Fibroblast of lung (primary cell): ENCODE measurements at regions not wholly inside any gene's neighbourhood (a gene's known extent, or its start where the extent isn't known, plus 50 kb on each side); places are given as distances from the start of the nearest gene placed in this dataset.

ENCODE experiments used
- DNase-seq, 2 donors: peaks; one replicate each; pipeline versions ENCODE4 v3.0.0 to v3.0.0-alpha.2; 2010; ENCODE audit warnings: low read depth in 2 of 2
- H2AFZ ChIP-seq: 2 replicates; pipeline ENCODE4 v1.5.1; 2012; ENCODE audit warnings: low read length, control low read depth, inconsistent platforms
- H3K27ac ChIP-seq: 2 replicates; pipeline ENCODE4 v1.5.1; 2011; ENCODE audit warnings: low read length, control low read depth; ENCODE audit not compliant: insufficient read depth
- H3K27me3 ChIP-seq: 2 replicates; pipeline ENCODE4 v1.5.1; 2011; ENCODE audit warnings: mild to moderate bottlenecking, low read length; ENCODE audit not compliant: control insufficient read depth, insufficient read depth
- H3K36me3 ChIP-seq: 2 replicates; pipeline ENCODE4 v1.5.1; 2011; ENCODE audit warnings: low read length; ENCODE audit not compliant: control insufficient read depth, insufficient read depth
- H3K4me1 ChIP-seq: 2 replicates; pipeline ENCODE4 v1.5.1; 2011; ENCODE audit warnings: low read length; ENCODE audit not compliant: control insufficient read depth, insufficient read depth; ENCODE audit errors: extremely low read depth
- H3K4me2 ChIP-seq: 2 replicates; pipeline ENCODE4 v1.5.1; 2011; ENCODE audit warnings: low read length, control low read depth; ENCODE audit not compliant: insufficient read depth; ENCODE audit errors: extremely low read depth
- H3K4me3 ChIP-seq, 4 experiments: fragments of 200-600 bp in 1 of 4; sonication (generic) in 1 of 4; replicated peaks in 1 of 4; 2 replicates each; pipeline ENCODE4 v1.5.1; 2011 to 2016; ENCODE audit warnings: low read length in 4 of 4, low read depth in 3 of 4, mild to moderate bottlenecking in 3 of 4, control low read depth in 2 of 4, inconsistent platforms in 1 of 4, mixed read lengths in 1 of 4; ENCODE audit not compliant: insufficient read depth in 1 of 4; ENCODE audit errors: control extremely low read depth in 1 of 4
- H3K79me2 ChIP-seq: 2 replicates; pipeline ENCODE4 v1.5.1; 2012; ENCODE audit warnings: mild to moderate bottlenecking, low read length, inconsistent platforms; ENCODE audit not compliant: control insufficient read depth, insufficient read depth
- H3K9ac ChIP-seq: 2 replicates; pipeline ENCODE4 v1.5.1; 2011; ENCODE audit warnings: mild to moderate bottlenecking, low read length, control low read depth; ENCODE audit not compliant: insufficient read depth
- H3K9me3 ChIP-seq: 2 replicates; pipeline ENCODE4 v1.5.1; 2012; ENCODE audit warnings: low read depth, low read length; ENCODE audit not compliant: control insufficient read depth, insufficient read depth
- H4K20me1 ChIP-seq: 2 replicates; pipeline ENCODE4 v1.5.1; 2011; ENCODE audit warnings: low read length; ENCODE audit not compliant: control insufficient read depth, insufficient read depth; ENCODE audit errors: extremely low read depth
- EZH2 ChIP-seq: IDR thresholded peaks from 2 replicates; pipeline ENCODE4 v1.5.1; 2012; ENCODE audit warnings: low read length, control low read depth, mild to moderate bottlenecking; ENCODE audit errors: missing control alignments
- TF ChIP-seq, protein P1 (sequence below), 2 donors: IDR thresholded peaks in 1 of 2; conservative IDR thresholded peaks in 1 of 2; 1 replicate in 1 of 2; 2 replicates in 1 of 2; pipeline ENCODE4 v1.5.1; 2011 to 2012; ENCODE audit warnings: low read length in 2 of 2, control low read depth in 1 of 2, inconsistent platforms in 1 of 2, low read depth in 1 of 2, mild to moderate bottlenecking in 1 of 2

DNA sequence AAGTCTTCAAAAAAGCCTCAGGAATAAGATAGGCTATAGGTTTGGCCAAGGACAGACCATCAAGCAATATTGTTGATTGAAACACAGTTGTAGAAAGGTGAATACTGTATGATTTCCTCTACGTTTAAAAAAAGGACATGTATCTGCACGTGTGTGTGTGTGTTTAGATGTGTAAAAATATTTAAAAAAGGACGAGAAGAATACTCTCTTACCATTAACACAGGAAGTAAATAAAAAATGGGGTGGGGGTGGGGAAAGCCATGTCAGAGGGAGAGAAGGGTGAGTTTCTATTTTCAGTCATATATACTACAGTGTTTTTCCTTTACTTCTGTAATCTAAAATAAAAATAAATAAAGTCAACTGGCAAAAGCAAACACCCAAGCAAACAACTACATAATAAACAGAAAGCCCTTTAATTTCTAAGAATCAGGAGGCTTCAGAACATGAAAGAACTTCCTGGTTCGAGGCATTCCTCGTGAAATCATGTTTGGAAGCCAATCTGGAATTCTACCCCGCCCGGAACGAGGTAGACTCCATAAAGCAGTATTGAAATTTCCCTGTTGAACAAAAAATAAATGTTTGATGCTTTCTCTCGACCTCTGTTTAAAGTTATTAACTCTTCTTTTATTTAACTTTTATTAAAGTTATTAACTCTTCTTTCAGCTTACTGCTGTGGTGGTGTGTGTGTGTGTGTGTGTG, 158.1 kb upstream of the ZNF217 start:
- Histone ChIP-seq H3K9me3 (no peaks in the 10 kb centered on the region), H3K4me3 (no peak overlapping the region), H4K20me1 (no peaks in the 10 kb centered on the region), H3K4me2 (peak overlapping the region; percentile 1), H3K9ac (peak overlapping the region; percentile 21), H3K27ac (peak overlapping the region; percentile 79), H3K36me3 (no peaks in the 10 kb centered on the region), H3K79me2 (no peaks in the 10 kb centered on the region), H3K27me3 (no peaks in the 10 kb centered on the region), H3K4me1 (peaks cover 8% of the 10 kb centered on the region), H2AFZ (peak overlapping the region; percentile 78)
- DNase-seq: no peak
- TF ChIP-seq, protein P1, sequence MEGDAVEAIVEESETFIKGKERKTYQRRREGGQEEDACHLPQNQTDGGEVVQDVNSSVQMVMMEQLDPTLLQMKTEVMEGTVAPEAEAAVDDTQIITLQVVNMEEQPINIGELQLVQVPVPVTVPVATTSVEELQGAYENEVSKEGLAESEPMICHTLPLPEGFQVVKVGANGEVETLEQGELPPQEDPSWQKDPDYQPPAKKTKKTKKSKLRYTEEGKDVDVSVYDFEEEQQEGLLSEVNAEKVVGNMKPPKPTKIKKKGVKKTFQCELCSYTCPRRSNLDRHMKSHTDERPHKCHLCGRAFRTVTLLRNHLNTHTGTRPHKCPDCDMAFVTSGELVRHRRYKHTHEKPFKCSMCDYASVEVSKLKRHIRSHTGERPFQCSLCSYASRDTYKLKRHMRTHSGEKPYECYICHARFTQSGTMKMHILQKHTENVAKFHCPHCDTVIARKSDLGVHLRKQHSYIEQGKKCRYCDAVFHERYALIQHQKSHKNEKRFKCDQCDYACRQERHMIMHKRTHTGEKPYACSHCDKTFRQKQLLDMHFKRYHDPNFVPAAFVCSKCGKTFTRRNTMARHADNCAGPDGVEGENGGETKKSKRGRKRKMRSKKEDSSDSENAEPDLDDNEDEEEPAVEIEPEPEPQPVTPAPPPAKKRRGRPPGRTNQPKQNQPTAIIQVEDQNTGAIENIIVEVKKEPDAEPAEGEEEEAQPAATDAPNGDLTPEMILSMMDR (conservative IDR thresholded peaks at IDR 0.05 in 1 of 2, IDR thresholded peaks at IDR 0.05 in 1 of 2; ENCODE audit: low read depth in 1 of 2, low read length in 2 of 2): no peak
- TF ChIP-seq EZH2: no peak

DNA sequence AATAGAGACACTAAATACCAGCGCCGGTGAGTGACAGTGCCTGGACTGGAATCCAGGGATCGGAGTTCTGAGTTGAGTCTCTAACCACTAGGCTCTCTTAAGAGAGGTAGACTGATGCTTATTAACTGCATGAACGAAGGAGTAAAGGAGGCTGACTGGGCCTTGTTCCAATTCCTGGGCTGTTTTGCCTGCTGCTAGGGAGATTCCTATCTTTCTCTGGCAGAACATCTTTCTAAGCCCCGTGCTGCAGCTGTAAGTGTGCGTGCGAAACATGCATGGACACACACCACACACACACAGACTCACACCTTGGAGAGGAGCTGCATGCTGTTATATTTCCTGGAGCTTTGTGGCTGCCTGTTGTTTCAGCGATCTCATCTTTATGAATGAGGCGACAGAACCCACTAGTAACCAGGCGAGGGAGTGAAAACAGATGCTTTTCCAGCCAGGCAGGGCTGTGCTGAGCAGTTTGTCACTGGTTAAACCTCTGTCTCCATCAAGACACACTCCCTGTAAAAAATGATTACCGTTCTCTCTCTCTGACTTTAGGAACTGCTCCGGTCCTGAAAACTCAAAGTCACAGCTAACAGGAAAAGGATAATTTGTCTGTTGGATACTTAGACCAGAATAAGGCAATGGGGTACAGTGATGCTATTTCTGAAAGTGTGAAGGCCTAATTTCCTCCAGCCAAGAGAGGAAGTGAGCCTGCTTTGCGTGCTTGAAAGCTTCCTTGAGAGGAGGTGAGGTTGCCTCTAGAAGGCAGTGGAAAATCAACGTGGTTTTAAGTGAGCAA, 157.4 kb upstream of the ZNF217 start:
- H3K9ac ChIP-seq: peak overlapping the region; percentile 21
- no peaks in the 10 kb centered on the region for H3K27me3 ChIP-seq
- peak; percentile 81 to 84 for DNase-seq
- no peaks in the 10 kb centered on the region for H4K20me1 ChIP-seq
- H3K4me2 ChIP-seq: peak overlapping the region; percentile 1
- H3K9me3 ChIP-seq: no peaks in the 10 kb centered on the region
- no peaks in the 10 kb centered on the region for H3K79me2 ChIP-seq
- no peaks in the 10 kb centered on the region for H3K36me3 ChIP-seq
- TF ChIP-seq, protein P1 (conservative IDR thresholded peaks at IDR 0.05 in 1 of 2, IDR thresholded peaks at IDR 0.05 in 1 of 2; ENCODE audit: low read depth in 1 of 2, low read length in 2 of 2): no peak
- no peak for TF ChIP-seq EZH2
- H3K4me1 ChIP-seq: peaks cover 8% of the 10 kb centered on the region
- H3K27ac ChIP-seq: peak overlapping the region; percentile 79
- H3K4me3 ChIP-seq: no peak overlapping the region
- peak overlapping the region; percentile 78 for H2AFZ ChIP-seq

DNA sequence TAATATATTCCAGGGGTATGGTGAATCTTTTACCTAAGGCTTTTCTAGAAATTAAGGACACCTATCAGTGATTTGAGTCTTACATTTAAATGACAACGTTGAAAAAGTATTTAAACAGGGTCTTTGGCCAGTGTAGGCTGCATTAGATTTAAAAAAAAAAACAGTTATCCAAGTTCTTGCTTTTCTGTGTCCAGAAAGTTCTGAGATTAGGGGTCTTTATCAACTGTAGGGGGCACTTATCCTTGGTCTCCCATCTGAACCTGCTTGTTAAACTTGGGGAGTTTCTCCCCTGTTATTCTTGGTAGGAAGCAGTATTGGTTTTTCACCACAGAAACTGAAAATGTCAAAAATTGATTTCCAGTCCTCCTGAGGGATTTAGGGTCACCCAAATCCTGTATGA, 155.9 kb upstream of the ZNF217 start:
- no peaks in the 10 kb centered on the region for H3K27me3 ChIP-seq
- H2AFZ ChIP-seq: no peak overlapping the region
- no peaks in the 10 kb centered on the region for H3K79me2 ChIP-seq
- no peaks in the 10 kb centered on the region for H3K9me3 ChIP-seq
- no peak overlapping the region for H3K4me2 ChIP-seq
- no peak overlapping the region for H3K27ac ChIP-seq
- DNase-seq: no peak
- no peaks in the 10 kb centered on the region for H4K20me1 ChIP-seq
- H3K4me3 ChIP-seq: no peak overlapping the region
- TF ChIP-seq EZH2: no peak
- TF ChIP-seq, protein P1 (conservative IDR thresholded peaks at IDR 0.05 in 1 of 2, IDR thresholded peaks at IDR 0.05 in 1 of 2; ENCODE audit: low read depth in 1 of 2, low read length in 2 of 2): no peak
- peaks cover 8% of the 10 kb centered on the region for H3K4me1 ChIP-seq
- no peaks in the 10 kb centered on the region for H3K36me3 ChIP-seq
- H3K9ac ChIP-seq: no peak overlapping the region
